ENCODE measurements at regions not wholly inside any gene's neighbourhood (a gene's known extent, or its start where the extent isn't known, plus 50 kb on each side); places are given as distances from the start of the nearest gene placed in this dataset.

- TF ChIP-seq, protein P1, sequence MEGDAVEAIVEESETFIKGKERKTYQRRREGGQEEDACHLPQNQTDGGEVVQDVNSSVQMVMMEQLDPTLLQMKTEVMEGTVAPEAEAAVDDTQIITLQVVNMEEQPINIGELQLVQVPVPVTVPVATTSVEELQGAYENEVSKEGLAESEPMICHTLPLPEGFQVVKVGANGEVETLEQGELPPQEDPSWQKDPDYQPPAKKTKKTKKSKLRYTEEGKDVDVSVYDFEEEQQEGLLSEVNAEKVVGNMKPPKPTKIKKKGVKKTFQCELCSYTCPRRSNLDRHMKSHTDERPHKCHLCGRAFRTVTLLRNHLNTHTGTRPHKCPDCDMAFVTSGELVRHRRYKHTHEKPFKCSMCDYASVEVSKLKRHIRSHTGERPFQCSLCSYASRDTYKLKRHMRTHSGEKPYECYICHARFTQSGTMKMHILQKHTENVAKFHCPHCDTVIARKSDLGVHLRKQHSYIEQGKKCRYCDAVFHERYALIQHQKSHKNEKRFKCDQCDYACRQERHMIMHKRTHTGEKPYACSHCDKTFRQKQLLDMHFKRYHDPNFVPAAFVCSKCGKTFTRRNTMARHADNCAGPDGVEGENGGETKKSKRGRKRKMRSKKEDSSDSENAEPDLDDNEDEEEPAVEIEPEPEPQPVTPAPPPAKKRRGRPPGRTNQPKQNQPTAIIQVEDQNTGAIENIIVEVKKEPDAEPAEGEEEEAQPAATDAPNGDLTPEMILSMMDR (IDR thresholded peaks at IDR 0.05), result no peak
- no peak for TF ChIP-seq POLR2A (IDR thresholded peaks at IDR 0.05)
Measured at GRCh38 chr3:35276568-35276967, 362.8 kb upstream of the ARPP21 start.

Data from tibial nerve (tissue), 3 donors.